ENCODE measurements at regions not wholly inside any gene's neighbourhood (a gene's known extent, or its start where the extent isn't known, plus 50 kb on each side); places are given as distances from the start of the nearest gene placed in this dataset.

DNA sequence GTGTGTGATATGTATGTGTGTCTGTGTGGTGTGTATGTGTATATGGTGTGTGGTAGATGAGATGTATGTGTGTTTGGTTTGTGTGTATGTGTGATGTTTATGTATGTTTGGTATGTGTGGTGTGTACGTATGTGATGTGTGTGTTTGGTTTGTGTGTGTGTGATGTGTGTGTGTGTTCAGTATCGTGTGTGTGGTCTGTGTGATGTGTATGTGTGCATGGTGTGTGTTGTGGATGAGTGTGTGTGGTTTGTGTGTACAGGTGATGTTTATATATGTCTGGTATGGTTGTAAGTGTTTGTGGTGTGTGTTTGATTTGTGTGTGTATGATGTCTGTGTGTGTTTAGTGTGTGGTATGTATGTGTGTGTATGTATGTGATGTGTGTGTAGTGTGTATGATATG lies 199.4 kb downstream of the SUDS3 start:
- DNase-seq (ENCODE audit: extremely low read depth, low read depth): no peak
- TF ChIP-seq, protein P1, sequence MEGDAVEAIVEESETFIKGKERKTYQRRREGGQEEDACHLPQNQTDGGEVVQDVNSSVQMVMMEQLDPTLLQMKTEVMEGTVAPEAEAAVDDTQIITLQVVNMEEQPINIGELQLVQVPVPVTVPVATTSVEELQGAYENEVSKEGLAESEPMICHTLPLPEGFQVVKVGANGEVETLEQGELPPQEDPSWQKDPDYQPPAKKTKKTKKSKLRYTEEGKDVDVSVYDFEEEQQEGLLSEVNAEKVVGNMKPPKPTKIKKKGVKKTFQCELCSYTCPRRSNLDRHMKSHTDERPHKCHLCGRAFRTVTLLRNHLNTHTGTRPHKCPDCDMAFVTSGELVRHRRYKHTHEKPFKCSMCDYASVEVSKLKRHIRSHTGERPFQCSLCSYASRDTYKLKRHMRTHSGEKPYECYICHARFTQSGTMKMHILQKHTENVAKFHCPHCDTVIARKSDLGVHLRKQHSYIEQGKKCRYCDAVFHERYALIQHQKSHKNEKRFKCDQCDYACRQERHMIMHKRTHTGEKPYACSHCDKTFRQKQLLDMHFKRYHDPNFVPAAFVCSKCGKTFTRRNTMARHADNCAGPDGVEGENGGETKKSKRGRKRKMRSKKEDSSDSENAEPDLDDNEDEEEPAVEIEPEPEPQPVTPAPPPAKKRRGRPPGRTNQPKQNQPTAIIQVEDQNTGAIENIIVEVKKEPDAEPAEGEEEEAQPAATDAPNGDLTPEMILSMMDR (IDR thresholded peaks at IDR 0.05; ENCODE audit: low read depth, low read length): no peak

DNA sequence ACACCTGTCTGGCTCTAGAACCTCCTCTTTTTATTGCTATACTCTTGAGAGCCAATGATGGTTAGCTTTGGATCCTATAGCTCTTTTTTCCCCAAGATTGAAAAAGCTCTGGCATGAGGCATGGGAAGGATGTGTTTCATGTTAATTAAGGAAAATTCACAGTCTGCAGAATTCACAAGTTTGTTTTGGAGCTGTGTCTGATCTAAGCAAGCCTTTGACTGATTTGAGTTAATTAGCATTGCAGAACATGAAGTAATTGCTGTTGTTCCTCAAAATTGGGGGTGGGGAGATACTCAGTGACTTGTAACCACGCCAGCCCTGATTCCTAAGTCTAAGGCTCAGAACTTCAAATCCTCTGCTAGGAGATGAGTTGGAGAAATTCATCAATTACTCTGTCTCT lies 205.0 kb downstream of the SUDS3 start:
- TF ChIP-seq, protein P1 (IDR thresholded peaks at IDR 0.05; ENCODE audit: low read depth, low read length): no peak
- no peak for DNase-seq (ENCODE audit: extremely low read depth, low read depth)

DNA sequence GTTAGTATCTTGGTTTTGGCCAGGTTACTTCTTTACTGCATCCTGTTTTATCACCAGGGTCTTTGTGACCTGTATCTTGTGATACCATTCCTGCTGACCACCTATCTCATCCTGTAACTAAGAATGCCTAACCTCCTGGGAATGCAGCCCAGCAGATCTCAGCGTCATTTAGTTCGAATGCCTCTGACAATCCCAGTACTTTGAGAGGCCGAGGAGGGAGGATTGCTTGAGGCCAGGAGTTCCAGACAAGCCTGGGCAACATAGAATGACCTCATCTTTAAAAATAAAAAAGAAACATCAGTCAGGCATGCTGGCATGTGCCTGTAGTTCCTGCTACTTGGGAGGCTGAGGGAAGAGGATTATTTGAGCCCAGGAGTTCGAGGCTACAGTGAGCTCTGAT lies 206.5 kb downstream of the SUDS3 start:
- no peak for DNase-seq (ENCODE audit: extremely low read depth, low read depth)

DNA sequence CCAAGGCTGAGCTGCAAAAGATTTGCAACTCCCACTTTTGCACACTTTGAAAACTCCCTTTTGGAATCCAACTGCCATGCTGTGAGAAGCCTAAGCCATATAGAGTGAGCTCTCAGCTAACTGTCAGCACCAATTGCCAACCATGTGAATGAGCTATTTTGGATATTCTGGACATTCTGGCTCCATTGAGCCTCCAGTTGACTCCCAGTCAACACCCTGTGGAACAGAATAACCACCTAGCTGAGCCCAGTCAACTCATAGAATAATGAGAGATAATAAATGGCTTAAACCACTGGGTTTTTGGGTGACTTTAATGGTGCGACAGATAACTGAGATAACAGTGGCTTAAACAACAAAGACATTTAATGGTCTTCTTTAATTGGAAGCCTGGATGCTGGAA lies 210.1 kb downstream of the SUDS3 start:
- no peak for DNase-seq (ENCODE audit: extremely low read depth, low read depth)
- TF ChIP-seq, protein P1 (IDR thresholded peaks at IDR 0.05; ENCODE audit: low read depth, low read length): no peak

More for the DNA sequence above, 206.5 kb downstream of the SUDS3 start:
- TF ChIP-seq, protein P1 (IDR thresholded peaks at IDR 0.05; ENCODE audit: low read depth, low read length): no peak

DNA sequence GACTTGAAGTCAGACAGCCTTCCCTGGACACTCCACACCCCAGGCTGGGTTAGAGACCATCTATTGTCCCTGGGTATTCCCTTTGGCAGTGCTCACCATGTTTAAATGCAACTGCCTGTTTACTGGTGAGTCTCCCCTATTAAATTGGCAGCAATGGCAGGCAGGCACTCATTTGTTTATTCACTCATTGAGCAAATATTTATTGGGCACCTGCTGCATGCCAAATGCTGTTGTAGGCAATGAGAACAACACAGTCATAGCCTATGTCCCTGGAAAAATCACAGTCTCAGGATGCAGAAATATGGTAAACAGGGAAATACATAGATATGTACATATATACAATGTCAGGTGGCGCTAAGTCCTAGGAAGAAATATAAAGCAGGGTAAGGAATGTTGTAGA lies 212.8 kb downstream of the SUDS3 start:
- no peak for DNase-seq (ENCODE audit: extremely low read depth, low read depth)
- TF ChIP-seq, protein P1 (IDR thresholded peaks at IDR 0.05; ENCODE audit: low read depth, low read length): no peak

DNA sequence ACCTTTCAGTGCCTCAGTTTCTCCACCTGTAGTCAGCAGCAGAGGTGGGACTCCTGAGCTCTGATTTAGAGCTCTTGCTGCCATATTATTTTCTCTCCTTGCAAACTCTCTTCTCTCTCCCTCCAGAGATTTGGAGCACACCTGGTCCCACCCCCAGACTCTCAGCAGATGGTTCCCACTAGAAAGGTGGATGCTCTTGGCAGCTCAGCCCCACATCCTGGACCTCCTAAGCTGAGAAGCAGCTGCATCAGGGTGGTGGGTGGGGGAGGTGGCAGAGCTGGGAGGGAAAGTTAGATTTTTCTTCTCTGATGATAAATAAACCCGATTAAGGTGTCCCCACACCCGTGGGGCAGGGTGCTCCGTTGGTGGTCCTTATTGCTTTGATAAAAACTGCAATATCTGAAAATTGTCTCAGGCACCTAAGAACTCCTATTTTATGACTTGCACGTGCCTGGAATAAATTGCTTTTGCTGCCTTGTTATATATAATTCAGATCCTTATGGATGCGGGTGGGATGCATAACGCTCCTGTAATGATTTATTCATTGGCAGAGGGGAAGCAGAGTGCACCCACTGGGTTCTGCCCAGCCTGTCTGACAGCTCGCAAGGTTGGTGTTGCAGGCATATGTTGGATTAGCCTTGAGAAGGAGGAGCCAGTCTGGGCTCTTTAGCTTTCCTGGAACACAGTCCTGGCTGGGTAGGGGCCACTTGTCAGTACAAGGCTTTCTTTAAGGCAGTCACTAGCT lies 214.2 kb downstream of the SUDS3 start:
- TF ChIP-seq, protein P1 (IDR thresholded peaks at IDR 0.05; ENCODE audit: low read depth, low read length): no peak

DNA sequence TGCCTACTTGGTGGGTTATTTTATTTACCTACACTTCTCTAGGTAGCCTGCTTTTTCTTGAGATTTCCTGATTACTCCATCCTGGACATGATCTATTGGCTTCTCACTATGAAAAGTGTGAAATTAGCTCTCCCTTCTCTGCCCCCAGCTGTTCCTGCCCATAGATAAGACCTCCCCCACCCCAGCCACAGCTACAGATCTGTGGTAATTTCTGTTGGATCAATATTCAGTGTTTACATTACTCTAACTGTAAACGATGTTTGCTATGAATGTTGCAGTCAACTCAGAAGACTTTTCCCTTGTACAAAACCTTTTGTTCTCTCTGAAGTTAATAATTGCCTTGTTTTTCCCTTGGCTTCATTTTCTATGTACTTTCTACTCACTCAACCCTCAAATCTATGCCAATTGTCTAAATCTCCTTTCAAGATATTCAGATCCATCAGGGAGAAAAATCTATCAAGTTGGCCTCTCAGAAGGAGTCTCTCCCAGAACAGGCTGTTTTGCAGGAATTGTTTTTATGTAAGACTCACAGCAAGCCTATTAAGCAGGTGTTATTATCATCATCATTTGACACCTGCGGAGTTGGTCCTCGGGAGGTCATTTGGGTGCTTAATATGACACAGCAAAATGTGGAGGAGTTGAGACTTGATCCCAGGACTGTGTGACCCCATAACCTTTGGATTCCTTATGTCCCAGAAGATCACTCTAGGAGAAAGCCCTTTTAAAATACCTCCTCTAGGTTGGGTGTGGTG lies 227.4 kb downstream of the SUDS3 start:
- TF ChIP-seq, protein P1 (IDR thresholded peaks at IDR 0.05; ENCODE audit: low read depth, low read length): no peak
- no peak for DNase-seq (ENCODE audit: extremely low read depth, low read depth)

More for the DNA sequence above, 214.2 kb downstream of the SUDS3 start:
- DNase-seq (ENCODE audit: extremely low read depth, low read depth): no peak

All from AG09319 (cell line).